Hepatocyte (in vitro differentiated cells): ENCODE measurements at regions not wholly inside any gene's neighbourhood (a gene's known extent, or its start where the extent isn't known, plus 50 kb on each side); places are given as distances from the start of the nearest gene placed in this dataset.

Experiments used
- DNase-seq: peaks from one replicate; pipeline ENCODE4 v3.0.0-alpha.2; 2016; ENCODE audit warnings: low spot score
- H2AFZ ChIP-seq: fragments of 200-600 bp; sonication (generic); 2 replicates; pipeline ENCODE4 v1.6.0; 2016; ENCODE audit warnings: antibody characterized with exemption, mild to moderate bottlenecking
- H3K27ac ChIP-seq: fragments of 200-600 bp; sonication (generic); 2 replicates; pipeline ENCODE4 v1.5.1; 2016; ENCODE audit warnings: mild to moderate bottlenecking
- H3K27me3 ChIP-seq: fragments of 200-600 bp; sonication (generic); 2 replicates; pipeline ENCODE4 v1.6.1; 2016
- H3K36me3 ChIP-seq: fragments of 200-600 bp; sonication (generic); replicated peaks from 2 replicates; pipeline ENCODE4 v1.5.1; 2016; ENCODE audit warnings: low read depth; ENCODE audit not compliant: insufficient read depth
- H3K4me1 ChIP-seq: fragments of 200-600 bp; sonication (generic); 2 replicates; pipeline ENCODE4 v1.5.1; 2016; ENCODE audit warnings: mild to moderate bottlenecking, moderate library complexity; ENCODE audit not compliant: insufficient read depth
- H3K4me2 ChIP-seq: fragments of 200-600 bp; sonication (generic); 2 replicates; pipeline ENCODE4 v1.6.0; 2016
- H3K4me3 ChIP-seq: fragments of 200-600 bp; sonication (generic); 2 replicates; pipeline ENCODE4 v1.5.1; 2016; ENCODE audit warnings: mild to moderate bottlenecking
- H3K79me2 ChIP-seq: fragments of 200-600 bp; sonication (generic); 2 replicates; pipeline ENCODE4 v1.6.0; 2017; ENCODE audit warnings: mild to moderate bottlenecking
- H3K9me2 ChIP-seq: fragments of 200-600 bp; sonication (generic); replicated peaks from 2 replicates; pipeline ENCODE4 v1.6.0; 2017; ENCODE audit warnings: mild to moderate bottlenecking; ENCODE audit not compliant: insufficient read depth
- H3K9me3 ChIP-seq: fragments of 200-600 bp; sonication (generic); 2 replicates; pipeline ENCODE4 v1.5.1; 2016; ENCODE audit warnings: low read depth, mild to moderate bottlenecking
- H4K20me1 ChIP-seq: fragments of 200-600 bp; sonication (generic); 2 replicates; pipeline ENCODE4 v1.6.0; 2016; ENCODE audit warnings: mild to moderate bottlenecking; ENCODE audit not compliant: insufficient read depth, poor library complexity, severe bottlenecking
- CTCF ChIP-seq: fragments of 200-600 bp; sonication (generic); IDR thresholded peaks from 2 replicates; pipeline ENCODE4 v1.5.1; 2016; ENCODE audit warnings: antibody characterized with exemption, mild to moderate bottlenecking; ENCODE audit not compliant: poor library complexity
- EZH2 ChIP-seq: fragments of 200-600 bp; sonication (generic); IDR thresholded peaks from 2 replicates; pipeline ENCODE4 v1.6.1; 2016; ENCODE audit warnings: antibody characterized with exemption, mild to moderate bottlenecking, borderline replicate concordance
- EZH2phosphoT487 ChIP-seq: fragments of 200-600 bp; sonication (generic); IDR thresholded peaks from one replicate; pipeline ENCODE4 v1.6.1; 2018; ENCODE audit warnings: antibody characterized with exemption, mild to moderate bottlenecking, low read depth, moderate library complexity; ENCODE audit not compliant: unreplicated experiment, severe bottlenecking
- WGBS: methylation state at CpG from one replicate; pipeline ENCODE4 v1.1.6; 2016; ENCODE audit warnings: low lambda C conversion rate; ENCODE audit errors: missing lambda C conversion rate; 5-methylcytosine and 5-hydroxymethylcytosine counted together

DNA sequence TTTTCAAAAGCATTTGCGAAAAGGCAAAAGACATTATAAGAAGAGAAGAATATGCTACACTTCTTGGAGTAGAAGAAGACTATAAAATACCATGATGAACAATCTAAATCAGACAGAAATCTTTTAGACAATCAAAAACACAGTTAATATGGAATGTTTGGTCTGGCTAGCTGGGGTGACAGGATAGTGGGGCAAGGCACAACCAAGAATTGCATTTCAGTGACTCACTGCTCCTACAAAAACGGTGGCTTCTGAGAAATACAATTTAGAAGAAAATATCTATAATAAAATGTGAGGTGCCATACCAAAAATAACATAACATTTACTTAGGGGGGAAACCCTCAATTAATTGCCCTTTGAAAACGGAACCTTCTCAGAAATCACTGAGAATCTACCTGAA lies 363.4 kb downstream of the NPR3 start:
- Histone ChIP-seq H3K79me2 (no peaks in the 10 kb centered on the region), H3K4me3 (no peak overlapping the region), H2AFZ (no peak overlapping the region), H3K4me2 (no peak overlapping the region), H3K9me3 (no peaks in the 10 kb centered on the region), H4K20me1 (no peaks in the 10 kb centered on the region), H3K27me3 (no peaks in the 10 kb centered on the region), H3K27ac (no peak overlapping the region), H3K4me1 (no peaks in the 10 kb centered on the region), H3K36me3 (no peaks in the 10 kb centered on the region), H3K9me2 (no peaks in the 10 kb centered on the region)
- DNase-seq = no peak
- TF ChIP-seq CTCF (no peak), EZH2phosphoT487 (no peak), EZH2 (no peak)
- 80% methylated on average over 3 of the region's 3 CpGs for WGBS

DNA sequence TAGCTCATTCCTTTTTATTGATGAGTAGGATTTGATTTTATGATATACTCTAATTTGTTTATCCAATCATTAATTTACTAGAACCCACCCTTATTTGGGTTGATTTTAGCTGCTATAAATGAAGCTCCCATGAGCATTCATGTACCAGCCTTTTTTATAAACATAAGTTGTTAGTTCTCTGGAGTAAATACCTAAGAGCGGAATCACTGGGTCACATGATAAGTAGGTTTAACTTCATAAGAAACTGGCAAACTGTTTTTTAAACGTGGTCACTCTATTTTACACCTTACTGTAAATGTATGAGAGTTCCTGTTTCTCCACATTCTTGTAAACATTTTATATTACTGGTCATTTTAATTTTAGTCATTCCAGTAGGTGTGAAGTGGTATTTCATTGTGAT lies 364.6 kb downstream of the NPR3 start:
- Histone ChIP-seq H3K4me2 (no peak overlapping the region), H2AFZ (no peak overlapping the region)
- TF ChIP-seq CTCF = no peak
- no peak for TF ChIP-seq EZH2
- TF ChIP-seq EZH2phosphoT487 = no peak

DNA sequence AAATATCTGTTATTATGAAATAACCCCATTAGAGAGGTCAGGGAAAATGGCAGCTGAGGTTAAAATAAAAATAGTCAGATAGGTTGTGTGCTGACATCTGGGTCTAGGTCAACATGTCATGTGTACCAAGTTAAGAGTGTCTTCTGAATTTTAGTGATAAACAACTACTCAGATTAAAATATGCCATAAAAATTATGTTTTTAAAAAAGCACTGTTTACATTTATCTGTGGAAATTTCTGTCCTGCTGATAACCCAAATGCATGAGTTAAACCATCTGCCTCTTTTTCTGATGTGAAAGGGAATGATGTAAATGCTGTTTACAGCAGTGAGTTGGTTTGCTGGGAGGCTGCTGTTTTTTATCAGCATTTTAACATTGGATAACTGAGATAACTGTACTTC lies 361.2 kb upstream of the TARS1 start:
- no peak overlapping the region for H2AFZ ChIP-seq
- H3K27me3 ChIP-seq = no peaks in the 10 kb centered on the region
- H3K27ac ChIP-seq = no peak overlapping the region
- H3K4me2 ChIP-seq = no peak overlapping the region
- TF ChIP-seq EZH2 = no peak
- TF ChIP-seq CTCF = no peak
- no peak for TF ChIP-seq EZH2phosphoT487
- no peaks in the 10 kb centered on the region for H3K36me3 ChIP-seq
- H3K79me2 ChIP-seq = no peaks in the 10 kb centered on the region
- H3K4me1 ChIP-seq = no peaks in the 10 kb centered on the region
- no peak overlapping the region for H3K4me3 ChIP-seq
- H3K9me3 ChIP-seq = no peaks in the 10 kb centered on the region
- DNase-seq = peak; percentile 7
- no peaks in the 10 kb centered on the region for H4K20me1 ChIP-seq
- H3K9me2 ChIP-seq = no peaks in the 10 kb centered on the region

More for the DNA sequence above, 364.6 kb downstream of the NPR3 start:
- Histone ChIP-seq H3K9me2 (no peaks in the 10 kb centered on the region), H3K4me1 (no peaks in the 10 kb centered on the region), H3K27me3 (no peaks in the 10 kb centered on the region), H3K9me3 (no peaks in the 10 kb centered on the region), H3K79me2 (no peaks in the 10 kb centered on the region), H3K27ac (no peak overlapping the region), H3K4me3 (no peak overlapping the region), H3K36me3 (no peaks in the 10 kb centered on the region), H4K20me1 (no peaks in the 10 kb centered on the region)
- DNase-seq = no peak
- WGBS = 60% methylated on average over 2 of the region's 2 CpGs

GRCh38 chr5:33080287-33080686 lies 360.5 kb upstream of the TARS1 start:
- Histone ChIP-seq H3K9me3 (no peaks in the 10 kb centered on the region), H3K9me2 (no peaks in the 10 kb centered on the region), H4K20me1 (no peaks in the 10 kb centered on the region), H2AFZ (no peak overlapping the region), H3K4me1 (no peaks in the 10 kb centered on the region), H3K27ac (no peak overlapping the region), H3K4me2 (no peak overlapping the region), H3K27me3 (no peaks in the 10 kb centered on the region), H3K4me3 (no peak overlapping the region), H3K36me3 (no peaks in the 10 kb centered on the region), H3K79me2 (no peaks in the 10 kb centered on the region)
- TF ChIP-seq EZH2 (no peak), EZH2phosphoT487 (no peak), CTCF (no peak)
- 67% methylated on average over 4 of the region's 4 CpGs for WGBS
- DNase-seq = no peak
